Ishikawa (cell line): ENCODE measurements at regions not wholly inside any gene's neighbourhood (a gene's known extent, or its start where the extent isn't known, plus 50 kb on each side); places are given as distances from the start of the nearest gene placed in this dataset.

ENCODE experiments used
- CREB1 ChIP-seq: IDR thresholded peaks from 2 replicates; pipeline ENCODE4 v1.6.1; 2012; ENCODE audit warnings: low read depth
- NFIC ChIP-seq: IDR thresholded peaks from 2 replicates; pipeline ENCODE4 v1.6.1; 2012
- RAD21 ChIP-seq: IDR thresholded peaks from 2 replicates; pipeline ENCODE4 v1.6.1; 2012; ENCODE audit warnings: low read depth
- REST ChIP-seq: IDR thresholded peaks from 2 replicates; pipeline ENCODE4 v1.6.1; 2012; ENCODE audit warnings: low read depth, mild to moderate bottlenecking
- TAF1 ChIP-seq: IDR thresholded peaks from 2 replicates; pipeline ENCODE4 v1.6.1; 2012; ENCODE audit warnings: low read depth, mild to moderate bottlenecking
- TCF12 ChIP-seq: IDR thresholded peaks from 2 replicates; pipeline ENCODE4 v1.6.1; 2012; ENCODE audit warnings: low read depth
- YY1 ChIP-seq: IDR thresholded peaks from 2 replicates; pipeline ENCODE4 v1.6.1; 2012; ENCODE audit warnings: low read depth
- TF ChIP-seq, protein P1 (sequence below): IDR thresholded peaks from 2 replicates; pipeline ENCODE4 v1.6.1; 2012

DNA sequence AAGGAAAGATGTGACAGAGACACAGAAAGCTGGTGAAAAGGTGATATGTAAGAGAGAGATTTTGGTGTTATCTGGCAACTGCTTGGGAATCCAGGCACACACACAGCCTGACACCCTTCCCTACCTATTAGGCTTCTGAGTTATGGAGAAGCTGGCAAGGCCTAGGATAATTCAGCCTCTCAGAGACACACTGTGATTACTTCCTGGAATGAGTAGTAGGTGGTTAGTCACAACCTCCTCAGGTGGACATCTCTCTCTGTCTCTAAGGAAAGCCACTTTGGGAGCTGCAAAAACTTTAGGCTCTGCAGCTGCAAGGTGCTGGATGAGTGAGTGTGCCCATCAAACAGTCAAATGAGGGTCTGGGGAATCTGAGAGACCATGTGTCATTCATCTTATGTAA is 201.9 kb downstream of the PDCD6IP start:
- TF ChIP-seq TAF1 (no peak), TCF12 (no peak), YY1 (no peak), RAD21 (no peak), REST (no peak), NFIC (no peak), CREB1 (no peak)
- TF ChIP-seq, protein P1, sequence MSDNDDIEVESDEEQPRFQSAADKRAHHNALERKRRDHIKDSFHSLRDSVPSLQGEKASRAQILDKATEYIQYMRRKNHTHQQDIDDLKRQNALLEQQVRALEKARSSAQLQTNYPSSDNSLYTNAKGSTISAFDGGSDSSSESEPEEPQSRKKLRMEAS, result no peak
